ENCODE measurements at regions not wholly inside any gene's neighbourhood (a gene's known extent, or its start where the extent isn't known, plus 50 kb on each side); places are given as distances from the start of the nearest gene placed in this dataset.

GRCh38 chr6:103983860-103984259 lies 875.9 kb downstream of the HACE1 start:
- TF ChIP-seq POLR2A (IDR thresholded peaks at IDR 0.05; ENCODE audit: low read depth, low read length) (no peak), POLR2AphosphoS5 (IDR thresholded peaks at IDR 0.05; ENCODE audit: low read depth, low read length) (no peak)

Measured in GM12892 (cell line).